HG02885 (cell line): ENCODE measurements at regions not wholly inside any gene's neighbourhood (a gene's known extent, or its start where the extent isn't known, plus 50 kb on each side); places are given as distances from the start of the nearest gene placed in this dataset.
"Not testable (repeated sequence)": the region's sequence is repeated elsewhere in the genome, so short reads cannot be mapped to it uniquely, and the experiment has no call there.

Source experiments
- ATAC-seq: cut with Tn5 transposase; IDR thresholded peaks from one replicate; pipeline ENCODE4 v1.9.1; 2021; ENCODE audit warnings: mild to moderate bottlenecking; ENCODE audit not compliant: unreplicated experiment, poor library complexity

GRCh38 chr5:40359093-40359492 is 320.6 kb upstream of the PTGER4 start:
- no peak for ATAC-seq

GRCh38 chr5:40356248-40356647 is 323.5 kb upstream of the PTGER4 start:
- no peak for ATAC-seq

- ATAC-seq, result no peak
These were observed 323.9 kb upstream of the PTGER4 start for GRCh38 chr5:40355846-40356245.

GRCh38 chr5:40355181-40355580 is 324.5 kb upstream of the PTGER4 start:
- no peak for ATAC-seq

GRCh38 chr5:40354171-40354570 is 325.5 kb upstream of the PTGER4 start:
- ATAC-seq, result no peak

GRCh38 chr5:40353442-40353841 is 326.3 kb upstream of the PTGER4 start:
- ATAC-seq, result no peak

- no peak for ATAC-seq
These were observed 331.6 kb upstream of the PTGER4 start for GRCh38 chr5:40347981-40348725.

GRCh38 chr5:40346901-40347300 is 332.8 kb upstream of the PTGER4 start:
- ATAC-seq, result no peak

- ATAC-seq, result not testable (repeated sequence)
These were observed 341.3 kb upstream of the PTGER4 start for GRCh38 chr5:40338434-40338833.

GRCh38 chr5:40334242-40334635 is 345.5 kb upstream of the PTGER4 start:
- no peak for ATAC-seq

GRCh38 chr5:40333459-40334241 is 346.1 kb upstream of the PTGER4 start:
- no peak for ATAC-seq

GRCh38 chr5:40332970-40333369 is 346.7 kb upstream of the PTGER4 start:
- no peak for ATAC-seq

GRCh38 chr5:40331616-40332015 is 348.1 kb upstream of the PTGER4 start:
- no peak for ATAC-seq

- ATAC-seq, result no peak
These were observed 358.2 kb upstream of the PTGER4 start for GRCh38 chr5:40321514-40321913.

- no peak for ATAC-seq
These were observed 361.3 kb upstream of the PTGER4 start for GRCh38 chr5:40318395-40318794.

- ATAC-seq, result no peak
These were observed 362.7 kb upstream of the PTGER4 start for GRCh38 chr5:40317023-40317422.

GRCh38 chr5:40315126-40315525 is 364.6 kb upstream of the PTGER4 start:
- no peak for ATAC-seq

- ATAC-seq, result no peak
These were observed 365.4 kb upstream of the PTGER4 start for GRCh38 chr5:40314275-40314674.

- ATAC-seq, result no peak
These were observed 367.5 kb upstream of the PTGER4 start for GRCh38 chr5:40312205-40312604.

- no peak for ATAC-seq
These were observed 369.9 kb upstream of the PTGER4 start for GRCh38 chr5:40309851-40310250.

- no peak for ATAC-seq
These were observed 370.8 kb upstream of the PTGER4 start for GRCh38 chr5:40308867-40309266.

GRCh38 chr5:40307920-40308319 is 371.8 kb upstream of the PTGER4 start:
- ATAC-seq, result no peak
